SH-SY5Y (cell line): ENCODE measurements at regions not wholly inside any gene's neighbourhood (a gene's known extent, or its start where the extent isn't known, plus 50 kb on each side); places are given as distances from the start of the nearest gene placed in this dataset.

ENCODE experiments used
- GATA2 ChIP-seq: IDR thresholded peaks from 2 replicates; pipeline ENCODE4 v1.6.1; 2011; ENCODE audit warnings: mild to moderate bottlenecking, low read depth, low read length
- GATA3 ChIP-seq: IDR thresholded peaks from 2 replicates; pipeline ENCODE4 v1.6.1; 2011; ENCODE audit warnings: low read depth, mild to moderate bottlenecking, low read length, moderate library complexity

DNA sequence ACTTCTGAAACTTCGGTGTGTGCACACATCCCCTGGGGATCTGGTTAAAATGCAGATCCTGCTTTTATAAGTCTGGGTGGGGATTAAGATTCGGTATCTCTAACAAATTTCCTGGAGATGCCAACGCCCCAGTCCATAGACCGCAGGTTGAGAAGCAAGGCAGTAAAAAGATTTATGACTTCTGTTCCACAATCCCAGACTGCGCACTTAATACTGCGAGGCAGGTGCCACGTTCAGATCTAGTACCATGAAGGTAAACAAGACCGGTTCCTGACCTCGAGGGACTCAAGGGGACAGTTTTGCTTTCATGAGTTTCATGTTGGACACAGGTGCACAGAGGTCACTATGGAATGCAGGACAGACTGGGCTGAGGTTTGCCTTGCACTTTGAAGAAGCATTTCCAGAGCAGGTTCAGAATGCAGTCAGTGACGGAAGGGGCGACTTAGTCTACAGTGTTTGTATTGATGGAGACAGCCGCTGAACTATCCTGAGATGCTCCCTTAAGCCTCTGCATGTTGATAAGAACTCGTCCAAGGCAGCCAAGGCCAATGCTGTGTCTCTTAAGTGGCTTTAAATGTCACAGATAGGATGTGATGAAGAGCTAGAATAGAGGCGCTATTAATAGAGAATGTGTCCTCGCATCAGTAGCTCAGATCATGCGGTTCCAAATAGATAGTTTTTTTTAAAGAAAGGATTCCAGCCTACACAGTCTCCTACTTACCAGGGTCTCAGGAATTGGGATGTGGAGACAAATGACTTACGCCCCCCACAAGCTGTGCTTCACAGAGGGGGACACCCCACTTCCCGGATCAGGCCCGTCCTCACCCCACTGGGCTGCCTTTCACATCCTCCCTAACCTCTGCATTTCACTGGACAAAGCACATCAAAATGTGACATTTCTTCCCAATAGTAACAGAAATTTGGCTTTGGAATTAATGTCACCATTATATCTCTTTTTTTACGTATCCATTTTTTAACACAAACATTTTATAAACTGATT is 97.1 kb upstream of the IRS2 start:
- no peak for TF ChIP-seq GATA3
- TF ChIP-seq GATA2: no peak

GRCh38 chr13:109881961-109882558 is 95.7 kb upstream of the IRS2 start:
- TF ChIP-seq GATA2: no peak
- TF ChIP-seq GATA3: no peak

GRCh38 chr13:109881347-109881725 is 95.0 kb upstream of the IRS2 start:
- no peak for TF ChIP-seq GATA2
- no peak for TF ChIP-seq GATA3

GRCh38 chr13:109880371-109881346 is 94.3 kb upstream of the IRS2 start:
- no peak for TF ChIP-seq GATA2
- no peak for TF ChIP-seq GATA3

DNA sequence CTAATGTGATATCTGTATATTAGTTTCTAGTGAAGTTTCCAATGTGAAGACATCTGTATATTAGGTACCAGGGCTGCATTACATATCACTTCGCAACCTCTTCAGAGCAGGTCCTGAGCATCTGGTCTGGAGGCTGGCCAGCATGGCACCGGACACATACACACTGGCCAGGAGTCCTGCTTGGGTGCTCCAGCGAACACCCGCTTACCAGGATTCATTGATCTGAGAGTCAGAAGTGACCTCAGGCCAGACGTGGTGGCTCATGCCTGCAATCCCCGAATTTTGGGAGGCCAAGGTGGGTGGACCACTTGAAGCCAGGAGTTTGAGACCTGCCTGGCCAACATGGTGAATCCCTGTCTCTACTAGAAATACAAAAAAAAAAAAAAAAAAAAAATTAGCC is 93.0 kb upstream of the IRS2 start:
- no peak for TF ChIP-seq GATA3
- no peak for TF ChIP-seq GATA2

DNA sequence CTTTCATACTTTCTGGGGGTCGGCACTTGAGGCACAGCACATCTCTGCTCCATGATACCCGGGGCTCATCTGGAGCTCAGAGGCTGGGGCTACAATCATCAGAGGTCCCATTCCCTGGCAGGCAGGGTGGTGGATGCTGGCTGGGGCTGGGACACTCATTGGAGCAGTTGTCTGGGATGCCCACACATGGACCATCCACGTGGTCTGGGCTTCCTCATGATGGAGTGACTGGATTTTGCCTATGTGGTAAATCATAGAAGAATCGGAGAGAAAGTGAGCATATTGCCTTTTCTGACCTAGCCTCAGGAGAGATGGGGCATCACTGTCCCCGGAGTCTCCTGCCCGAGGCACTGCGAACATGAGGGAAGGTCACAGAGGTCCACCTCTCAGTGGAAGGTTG is 91.4 kb upstream of the IRS2 start:
- TF ChIP-seq GATA3: no peak
- no peak for TF ChIP-seq GATA2

- TF ChIP-seq GATA2: no peak
- TF ChIP-seq GATA3: no peak
Measured at GRCh38 chr13:109875746-109876145, 89.4 kb upstream of the IRS2 start.

GRCh38 chr13:109874484-109875454 is 88.4 kb upstream of the IRS2 start:
- TF ChIP-seq GATA2: no peak
- no peak for TF ChIP-seq GATA3

DNA sequence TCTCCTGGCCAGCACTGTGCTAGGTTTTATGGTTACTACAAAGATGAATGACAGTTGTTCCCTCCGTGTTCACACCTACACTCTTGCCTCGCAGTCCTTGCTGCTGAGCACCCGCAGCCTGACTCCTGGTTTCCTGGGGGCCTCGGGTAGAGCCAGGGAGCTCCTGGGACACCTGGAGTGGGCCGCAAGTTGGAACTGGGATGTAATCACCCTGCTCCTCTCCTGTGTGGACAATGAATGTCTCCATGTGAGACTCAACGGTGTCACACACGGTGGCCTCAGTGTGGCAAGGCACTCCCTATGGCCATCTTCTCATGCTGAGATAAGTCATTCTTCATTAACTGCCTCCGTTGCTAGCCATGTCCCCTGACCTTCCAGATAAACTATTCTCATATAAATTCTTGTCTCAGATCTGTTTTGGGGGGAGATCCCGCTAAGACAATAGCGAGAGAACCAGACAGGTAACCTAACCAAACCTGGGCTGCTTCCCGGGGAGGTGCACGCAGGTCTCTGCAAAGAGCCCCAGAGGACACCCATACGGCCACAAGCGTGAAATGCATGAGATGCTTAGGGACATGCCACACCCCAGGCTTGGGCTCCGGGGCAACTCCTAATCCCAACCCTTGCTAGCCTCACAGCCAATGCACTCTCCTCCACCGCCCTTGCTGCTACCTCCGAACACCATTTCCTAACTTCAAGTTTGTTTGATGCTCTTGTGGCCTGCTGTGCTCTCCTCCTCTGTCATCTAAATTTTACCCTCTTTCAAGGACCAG is 87.2 kb upstream of the IRS2 start:
- TF ChIP-seq GATA2 (no peak), GATA3 (no peak)

DNA sequence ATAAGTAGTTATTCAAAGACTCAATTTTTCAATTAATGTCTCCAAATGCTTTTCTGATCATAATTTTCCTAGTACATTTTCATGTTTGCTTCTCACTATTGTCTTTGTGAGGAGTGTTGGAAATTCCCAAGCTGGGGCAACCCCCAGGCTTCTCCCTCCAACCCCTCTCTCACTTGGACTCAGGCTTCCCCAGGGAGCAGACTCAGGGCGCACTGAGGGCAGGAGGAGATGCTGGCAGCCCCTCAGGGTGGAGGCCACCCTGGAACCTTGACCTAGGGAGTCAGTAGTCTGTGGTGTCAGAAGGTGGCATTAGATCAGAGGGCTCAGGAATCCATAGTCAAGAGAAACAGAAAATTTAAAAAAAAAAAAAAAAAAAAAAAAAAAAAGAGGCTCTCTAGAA is 86.5 kb upstream of the IRS2 start:
- TF ChIP-seq GATA2 (no peak), GATA3 (no peak)

DNA sequence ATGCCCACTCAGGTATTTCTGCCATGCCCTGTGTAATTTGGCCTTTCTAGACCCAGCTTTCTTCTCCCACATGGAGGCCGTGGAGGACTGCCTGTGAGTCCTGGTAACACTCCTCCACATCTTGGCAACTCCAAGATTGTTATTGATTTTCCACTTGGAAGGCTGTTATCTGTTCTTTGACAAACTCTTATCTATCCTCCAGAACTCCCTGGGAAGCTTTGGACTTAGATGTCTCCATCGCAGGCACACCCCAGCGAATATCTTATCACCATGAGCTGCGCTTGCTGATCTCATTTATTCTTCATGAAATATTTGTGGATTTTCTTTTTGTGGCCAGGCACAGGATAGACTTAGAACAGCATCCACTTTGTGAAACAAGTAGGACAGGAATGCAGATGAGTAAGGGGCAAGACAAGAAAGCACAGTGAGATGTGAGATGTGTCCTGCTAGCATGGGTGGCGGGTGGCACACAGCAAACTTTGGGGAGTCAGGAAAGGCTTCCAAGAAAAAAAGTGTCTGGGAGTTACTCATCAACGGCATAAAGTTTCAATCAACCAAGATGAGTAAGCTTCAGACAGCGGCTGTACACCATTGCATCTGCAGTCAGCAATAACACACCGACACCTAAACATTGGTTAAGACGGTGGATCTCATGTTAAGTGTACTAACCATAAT is 84.5 kb upstream of the IRS2 start:
- TF ChIP-seq GATA3 (no peak), GATA2 (no peak)

DNA sequence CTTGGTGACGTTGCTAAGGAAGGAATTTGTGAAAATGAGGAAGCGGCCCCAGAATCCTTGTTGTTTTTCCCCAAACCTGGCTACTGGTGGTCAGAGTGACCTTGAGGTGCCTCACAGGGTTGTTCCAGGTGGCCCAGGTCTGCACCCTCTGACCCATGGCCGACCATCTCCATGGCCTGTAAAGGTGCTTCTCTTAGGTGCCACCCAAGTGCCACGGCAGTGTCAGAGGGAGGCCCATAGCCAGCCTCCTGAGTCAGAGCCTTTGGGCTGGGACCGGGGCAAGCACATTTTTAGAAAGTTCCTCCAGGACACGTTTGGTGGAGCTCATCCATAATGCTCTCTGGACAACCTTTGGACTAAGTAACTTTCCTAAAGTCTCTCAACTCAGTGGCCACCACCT is 83.9 kb upstream of the IRS2 start:
- no peak for TF ChIP-seq GATA3
- TF ChIP-seq GATA2: no peak
